GM18520 (cell line): ENCODE measurements at regions not wholly inside any gene's neighbourhood (a gene's known extent, or its start where the extent isn't known, plus 50 kb on each side); places are given as distances from the start of the nearest gene placed in this dataset.
"Not testable (repeated sequence)": the region's sequence is repeated elsewhere in the genome, so short reads cannot be mapped to it uniquely, and the experiment has no call there.

ENCODE experiments used
- ATAC-seq: cut with Tn5 transposase; IDR thresholded peaks from one replicate; pipeline ENCODE4 v1.9.1; 2021; ENCODE audit not compliant: unreplicated experiment

- no peak for ATAC-seq
Observed at GRCh38 chr11:22041039-22041438, 151.8 kb upstream of the ANO5 start.

GRCh38 chr11:22042081-22042480 is 150.8 kb upstream of the ANO5 start:
- ATAC-seq = no peak

GRCh38 chr11:22044126-22044525 is 148.8 kb upstream of the ANO5 start:
- no peak for ATAC-seq

GRCh38 chr11:22049276-22049675 is 143.6 kb upstream of the ANO5 start:
- ATAC-seq = no peak

GRCh38 chr11:22065472-22065871 is 127.4 kb upstream of the ANO5 start:
- no peak for ATAC-seq

- no peak for ATAC-seq
Observed at GRCh38 chr11:22069844-22070243, 123.0 kb upstream of the ANO5 start.

GRCh38 chr11:22076271-22076930 is 116.5 kb upstream of the ANO5 start:
- no peak for ATAC-seq

GRCh38 chr11:22078063-22078462 is 114.8 kb upstream of the ANO5 start:
- no peak for ATAC-seq

- no peak for ATAC-seq
Observed at GRCh38 chr11:22079133-22079872, 113.6 kb upstream of the ANO5 start.

GRCh38 chr11:22082178-22082577 is 110.7 kb upstream of the ANO5 start:
- ATAC-seq = no peak

GRCh38 chr11:22082788-22083187 is 110.1 kb upstream of the ANO5 start:
- no peak for ATAC-seq

- no peak for ATAC-seq
Observed at GRCh38 chr11:22084056-22084455, 108.8 kb upstream of the ANO5 start.

- ATAC-seq = no peak
Observed at GRCh38 chr11:22084564-22084963, 108.3 kb upstream of the ANO5 start.

- ATAC-seq = no peak
Observed at GRCh38 chr11:22089609-22090008, 103.3 kb upstream of the ANO5 start.

GRCh38 chr11:22106566-22106965 is 86.3 kb upstream of the ANO5 start:
- ATAC-seq = no peak

GRCh38 chr11:22115470-22116029 is 77.3 kb upstream of the ANO5 start:
- ATAC-seq = no peak

- ATAC-seq = not testable (repeated sequence)
Observed at GRCh38 chr11:22127981-22128380, 64.9 kb upstream of the ANO5 start.

- ATAC-seq = no peak
Observed at GRCh38 chr11:22130462-22131053, 62.3 kb upstream of the ANO5 start.

GRCh38 chr11:22133776-22134175 is 59.1 kb upstream of the ANO5 start:
- no peak for ATAC-seq

- ATAC-seq = no peak
Observed at GRCh38 chr11:22138264-22138663, 54.6 kb upstream of the ANO5 start.
